ENCODE measurements at regions not wholly inside any gene's neighbourhood (a gene's known extent, or its start where the extent isn't known, plus 50 kb on each side); places are given as distances from the start of the nearest gene placed in this dataset.

- no peak for DNase-seq
Observed at GRCh38 chr16:77668201-77668600, 54.1 kb upstream of the NUDT7 start.

DNA sequence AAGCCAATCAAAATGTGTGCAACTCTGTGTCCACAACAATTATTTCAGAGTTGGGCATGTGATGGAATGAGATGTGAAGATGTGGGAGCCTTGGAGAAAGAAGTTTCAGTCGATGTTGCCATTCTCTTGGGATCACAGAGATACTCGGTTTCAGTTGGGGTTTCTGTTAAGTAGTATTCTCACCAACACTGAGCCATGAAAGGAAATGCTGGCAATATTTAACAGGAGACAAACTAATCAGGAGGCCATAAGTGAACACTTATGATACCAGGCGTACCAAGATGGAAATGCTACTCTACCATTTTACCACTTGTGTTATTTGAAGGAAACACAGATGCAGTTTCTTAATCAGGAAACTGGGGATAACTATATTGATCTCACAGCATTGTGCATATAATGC, 53.3 kb upstream of the NUDT7 start:
- no peak for DNase-seq
